ENCODE measurements at regions not wholly inside any gene's neighbourhood (a gene's known extent, or its start where the extent isn't known, plus 50 kb on each side); places are given as distances from the start of the nearest gene placed in this dataset.

DNA sequence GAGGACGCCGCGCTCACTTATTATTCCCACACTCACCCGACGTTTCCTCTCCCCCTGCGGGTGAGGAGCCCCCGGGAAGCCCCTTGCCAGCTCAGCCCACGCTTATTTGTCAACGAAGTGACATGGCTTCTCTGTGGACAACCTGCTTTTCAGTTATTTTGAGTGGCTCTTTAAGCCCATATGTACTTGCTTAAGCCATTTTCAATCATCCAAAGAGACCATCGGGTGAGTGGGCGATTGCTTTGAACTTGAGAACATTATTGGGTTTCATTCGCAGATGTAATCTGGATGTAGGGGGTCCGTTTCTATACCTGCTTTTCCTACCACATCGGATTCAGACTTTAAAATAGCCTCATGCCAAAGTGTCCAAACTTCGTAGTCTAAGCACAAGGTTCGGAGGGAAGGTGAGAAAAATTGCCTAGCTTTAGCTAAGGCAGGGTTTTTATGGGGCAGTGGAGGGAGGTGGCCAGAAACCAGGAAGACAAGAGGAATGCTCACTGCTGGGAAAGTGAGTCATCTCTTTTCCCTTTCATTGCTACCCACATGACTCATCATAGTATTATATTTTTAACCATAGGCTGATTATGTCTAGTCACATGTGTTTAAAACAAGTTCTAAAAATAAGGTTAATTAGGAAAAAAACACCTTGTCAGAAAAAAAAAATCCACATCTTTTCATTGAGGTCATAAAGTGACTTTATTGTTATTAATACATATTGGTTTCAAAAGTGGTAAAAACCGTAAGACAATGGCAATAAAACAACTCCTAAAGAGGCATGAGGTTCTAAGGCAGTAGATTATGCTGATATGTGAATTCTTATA lies 773.1 kb upstream of the NR2F2 start:
- intact Hi-C loops (cut with micrococcal nuclease) = no loop called here
- Histone ChIP-seq H3K9me3 (replicated peaks) (no peaks in the 10 kb centered on the region), H3K27ac (replicated peaks) (no peak overlapping the region), H3K36me3 (no peaks in the 10 kb centered on the region), H3K4me1 (peaks cover 6% of the 10 kb centered on the region), H3K27me3 (ENCODE audit: low read depth) (no peaks in the 10 kb centered on the region), H3K4me3 (no peak overlapping the region)
- TF ChIP-seq, protein P1, sequence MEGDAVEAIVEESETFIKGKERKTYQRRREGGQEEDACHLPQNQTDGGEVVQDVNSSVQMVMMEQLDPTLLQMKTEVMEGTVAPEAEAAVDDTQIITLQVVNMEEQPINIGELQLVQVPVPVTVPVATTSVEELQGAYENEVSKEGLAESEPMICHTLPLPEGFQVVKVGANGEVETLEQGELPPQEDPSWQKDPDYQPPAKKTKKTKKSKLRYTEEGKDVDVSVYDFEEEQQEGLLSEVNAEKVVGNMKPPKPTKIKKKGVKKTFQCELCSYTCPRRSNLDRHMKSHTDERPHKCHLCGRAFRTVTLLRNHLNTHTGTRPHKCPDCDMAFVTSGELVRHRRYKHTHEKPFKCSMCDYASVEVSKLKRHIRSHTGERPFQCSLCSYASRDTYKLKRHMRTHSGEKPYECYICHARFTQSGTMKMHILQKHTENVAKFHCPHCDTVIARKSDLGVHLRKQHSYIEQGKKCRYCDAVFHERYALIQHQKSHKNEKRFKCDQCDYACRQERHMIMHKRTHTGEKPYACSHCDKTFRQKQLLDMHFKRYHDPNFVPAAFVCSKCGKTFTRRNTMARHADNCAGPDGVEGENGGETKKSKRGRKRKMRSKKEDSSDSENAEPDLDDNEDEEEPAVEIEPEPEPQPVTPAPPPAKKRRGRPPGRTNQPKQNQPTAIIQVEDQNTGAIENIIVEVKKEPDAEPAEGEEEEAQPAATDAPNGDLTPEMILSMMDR (IDR thresholded peaks at IDR 0.05; ENCODE audit: borderline replicate concordance) = no peak
- no peak for DNase-seq

DNA sequence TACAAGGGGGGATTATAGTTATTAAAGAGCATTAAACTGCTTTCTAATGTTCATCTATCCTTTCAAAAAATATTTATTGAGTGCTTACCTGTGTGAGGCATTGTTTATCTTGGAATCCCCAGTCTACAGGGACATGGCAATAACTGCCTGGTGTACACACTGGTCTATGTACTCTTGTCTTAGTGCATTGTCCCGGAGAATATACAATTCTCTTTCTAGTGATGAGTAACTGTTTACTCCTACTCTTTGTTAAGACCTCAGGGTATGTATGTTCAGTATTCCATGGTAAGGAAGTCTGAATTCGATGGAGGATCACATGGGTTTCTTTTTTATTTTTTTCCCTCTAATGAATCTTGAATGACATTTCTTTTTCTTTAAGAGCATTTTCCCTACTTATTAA lies 772.4 kb upstream of the NR2F2 start:
- no peak overlapping the region for H3K27ac ChIP-seq (replicated peaks)
- H3K9me3 ChIP-seq (replicated peaks) = no peaks in the 10 kb centered on the region
- no peak for DNase-seq
- no peaks in the 10 kb centered on the region for H3K36me3 ChIP-seq
- H3K27me3 ChIP-seq (ENCODE audit: low read depth) = no peaks in the 10 kb centered on the region
- intact Hi-C loops (cut with micrococcal nuclease) = no loop called here
- TF ChIP-seq, protein P1 (IDR thresholded peaks at IDR 0.05; ENCODE audit: borderline replicate concordance) = no peak
- H3K4me1 ChIP-seq = peaks cover 6% of the 10 kb centered on the region
- H3K4me3 ChIP-seq = no peak overlapping the region

DNA sequence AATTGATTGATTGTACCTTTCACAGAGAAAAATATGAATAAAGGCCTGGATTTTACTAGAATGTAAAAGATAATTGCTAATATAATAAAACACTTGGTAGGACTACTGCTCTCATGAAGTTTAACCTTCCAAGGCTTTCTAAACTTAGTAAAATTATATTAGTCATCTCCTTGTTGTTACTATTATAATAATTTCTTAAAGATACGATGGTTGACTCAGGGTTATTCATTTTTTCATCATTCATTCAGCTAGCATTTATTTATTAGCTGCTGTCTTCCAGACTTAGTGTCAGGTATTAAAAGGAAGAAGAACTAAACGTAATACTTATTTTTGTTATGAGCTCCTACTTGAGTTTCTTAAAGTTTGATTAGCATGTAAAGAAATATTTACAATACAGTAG lies 771.6 kb upstream of the NR2F2 start:
- Histone ChIP-seq H3K4me3 (no peak overlapping the region), H3K4me1 (peaks cover 6% of the 10 kb centered on the region), H3K36me3 (no peaks in the 10 kb centered on the region), H3K9me3 (replicated peaks) (no peaks in the 10 kb centered on the region), H3K27ac (replicated peaks) (no peak overlapping the region), H3K27me3 (ENCODE audit: low read depth) (no peaks in the 10 kb centered on the region)
- intact Hi-C loops (cut with micrococcal nuclease) = no loop called here
- no peak for DNase-seq
- TF ChIP-seq, protein P1 (IDR thresholded peaks at IDR 0.05; ENCODE audit: borderline replicate concordance) = no peak

DNA sequence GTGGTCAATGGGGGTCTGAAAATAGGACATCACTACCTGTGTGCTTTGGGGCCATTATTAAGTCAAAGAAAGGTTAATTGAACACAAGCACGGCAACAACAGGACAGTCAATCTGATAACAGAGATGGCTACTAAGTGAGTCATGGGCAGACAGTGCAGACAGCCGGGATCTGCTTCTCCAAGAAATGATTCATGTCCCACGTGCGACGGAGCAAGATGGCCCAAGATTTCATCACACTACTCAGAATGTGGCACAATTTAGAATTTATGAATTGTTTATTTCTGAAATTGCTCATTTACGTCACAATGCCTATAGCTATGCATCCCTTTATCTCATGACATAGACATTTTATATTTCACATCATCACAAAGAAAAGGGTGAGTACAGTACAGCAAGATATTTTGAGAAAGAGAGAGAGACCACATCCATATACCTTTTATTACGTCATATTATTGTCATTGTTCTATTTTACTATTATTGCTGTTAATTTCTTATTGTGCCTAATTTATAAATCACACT lies 770.6 kb upstream of the NR2F2 start:
- Histone ChIP-seq H3K36me3 (no peaks in the 10 kb centered on the region), H3K9me3 (replicated peaks) (no peaks in the 10 kb centered on the region), H3K4me1 (peaks cover 6% of the 10 kb centered on the region), H3K27me3 (ENCODE audit: low read depth) (no peaks in the 10 kb centered on the region), H3K4me3 (no peak overlapping the region), H3K27ac (replicated peaks) (no peak overlapping the region)
- no peak for DNase-seq
- TF ChIP-seq, protein P1 (IDR thresholded peaks at IDR 0.05; ENCODE audit: borderline replicate concordance) = no peak
- intact Hi-C loops (cut with micrococcal nuclease) = no loop called here

DNA sequence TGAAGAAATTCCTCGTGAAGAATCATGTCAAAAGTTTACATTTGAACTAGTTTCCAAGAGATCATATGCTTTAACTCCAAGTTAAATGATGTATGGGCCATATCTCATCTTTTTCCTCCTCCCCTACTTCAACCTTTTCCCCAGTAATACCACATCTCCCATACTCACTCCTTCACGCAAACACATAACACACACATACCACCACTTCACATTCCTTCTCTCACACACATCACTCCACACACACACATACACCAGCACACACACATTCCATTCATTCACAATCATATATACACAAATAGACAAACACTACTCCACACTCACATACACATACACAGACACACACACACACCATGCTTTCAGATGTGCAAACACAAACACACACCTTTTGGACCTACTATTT lies 769.0 kb upstream of the NR2F2 start:
- no peak overlapping the region for H3K27ac ChIP-seq (replicated peaks)
- DNase-seq = no peak
- H3K4me3 ChIP-seq = no peak overlapping the region
- TF ChIP-seq, protein P1 (IDR thresholded peaks at IDR 0.05; ENCODE audit: borderline replicate concordance) = no peak
- intact Hi-C loops (cut with micrococcal nuclease) = no loop called here
- H3K4me1 ChIP-seq = peaks cover 6% of the 10 kb centered on the region
- H3K9me3 ChIP-seq (replicated peaks) = no peaks in the 10 kb centered on the region
- no peaks in the 10 kb centered on the region for H3K36me3 ChIP-seq
- H3K27me3 ChIP-seq (ENCODE audit: low read depth) = no peaks in the 10 kb centered on the region

Measured in left ventricle myocardium inferior (tissue), 1 donor.